ENCODE measurements at regions not wholly inside any gene's neighbourhood (a gene's known extent, or its start where the extent isn't known, plus 50 kb on each side); places are given as distances from the start of the nearest gene placed in this dataset.
A peak's percentile ranks its signal among the peaks of the same experiment; 100 is the strongest.

DNA sequence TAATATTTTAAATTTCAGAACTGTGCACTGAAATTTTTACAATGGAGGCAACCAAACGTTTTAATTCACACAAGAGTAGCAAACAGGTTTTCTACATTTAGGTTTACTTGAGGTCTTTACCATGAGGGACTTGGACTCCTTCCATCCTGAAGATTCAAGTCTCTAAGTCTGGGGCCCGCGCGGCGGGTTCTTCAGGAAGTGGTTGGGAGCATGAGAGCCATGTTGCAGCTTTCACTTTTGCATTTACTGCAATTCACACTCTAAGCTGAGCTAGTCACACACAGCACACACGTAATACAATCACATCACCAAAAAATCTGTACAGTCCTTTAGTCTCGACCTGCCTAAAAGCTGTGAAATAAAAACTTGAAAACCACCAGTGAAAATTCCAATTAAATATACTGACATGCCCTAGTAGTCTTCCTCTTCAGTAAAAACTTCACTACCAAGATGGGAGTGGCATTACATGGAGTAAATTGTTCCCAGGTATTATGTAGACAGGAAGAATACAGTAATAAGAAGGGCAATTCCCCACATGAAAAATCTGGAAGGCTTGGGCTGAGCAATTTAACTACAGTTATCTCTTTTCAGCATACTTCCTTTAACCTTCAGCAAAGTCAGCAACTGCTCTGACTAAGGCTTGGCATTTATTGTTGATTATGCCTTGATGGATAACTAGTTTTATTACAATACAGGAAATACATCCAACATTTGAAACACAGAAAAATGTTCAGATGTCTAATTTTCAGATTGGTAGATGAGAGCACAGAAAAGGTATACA, 571.1 kb upstream of the DIPK2B start:
- TF ChIP-seq CTCF (IDR thresholded peaks at IDR 0.05; ENCODE audit: low read depth, low read length): no peak
- TF ChIP-seq MAX (IDR thresholded peaks at IDR 0.05; ENCODE audit: low read depth, low read length): no peak
- TF ChIP-seq MYC (IDR thresholded peaks at IDR 0.05; ENCODE audit: low read depth, low read length): no peak
- no peak for TF ChIP-seq POLR2A (IDR thresholded peaks at IDR 0.05; ENCODE audit: extremely low read depth, insufficient read length)
- peak overlapping the region; percentile 66 for H3K4me3 ChIP-seq (ENCODE audit: low read depth, low read length)
- DNase-seq (ENCODE audit: low read depth): peak; percentile 71

DNA sequence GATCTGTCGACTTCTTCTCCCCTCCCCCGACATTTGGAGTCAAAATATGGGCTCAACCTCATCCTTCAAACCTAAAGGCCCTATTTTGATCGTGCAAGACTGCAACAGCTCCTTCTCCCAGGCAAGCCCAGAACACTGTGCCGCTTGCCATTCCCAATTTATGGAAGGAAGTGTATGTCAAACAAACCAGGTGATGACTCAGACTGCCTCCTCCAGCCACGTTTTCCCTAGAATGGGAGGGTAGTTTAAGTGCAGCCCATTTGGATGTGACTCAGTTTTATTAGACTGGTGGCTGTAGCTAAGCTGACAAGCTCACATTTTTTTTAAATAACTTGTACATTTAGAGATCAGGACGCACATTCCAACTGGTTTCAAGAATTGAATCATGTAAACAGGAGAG, 570.4 kb upstream of the DIPK2B start:
- peak overlapping the region; percentile 66 for H3K4me3 ChIP-seq (ENCODE audit: low read depth, low read length)
- TF ChIP-seq MAX (IDR thresholded peaks at IDR 0.05; ENCODE audit: low read depth, low read length) (no peak), CTCF (IDR thresholded peaks at IDR 0.05; ENCODE audit: low read depth, low read length) (no peak), POLR2A (IDR thresholded peaks at IDR 0.05; ENCODE audit: extremely low read depth, insufficient read length) (no peak), MYC (IDR thresholded peaks at IDR 0.05; ENCODE audit: low read depth, low read length) (no peak)
- peak; percentile 56 for DNase-seq (ENCODE audit: low read depth)

- peak; percentile 91 for DNase-seq (ENCODE audit: low read depth)
- TF ChIP-seq CTCF (IDR thresholded peaks at IDR 0.05; ENCODE audit: low read depth, low read length): no peak
- TF ChIP-seq MYC (IDR thresholded peaks at IDR 0.05; ENCODE audit: low read depth, low read length): 0 out of 2 replicates have a peak, but pooled peaks have one; percentile 1
- peak; percentile 78 for TF ChIP-seq POLR2A (IDR thresholded peaks at IDR 0.05; ENCODE audit: extremely low read depth, insufficient read length)
- TF ChIP-seq MAX (IDR thresholded peaks at IDR 0.05; ENCODE audit: low read depth, low read length): 0 out of 2 replicates have a peak, but pooled peaks have one; percentile 34
- H3K4me3 ChIP-seq (ENCODE audit: low read depth, low read length): peak overlapping the region; percentile 92
Observed at GRCh38 chrX:45769761-45770582, 569.3 kb upstream of the DIPK2B start.

DNA sequence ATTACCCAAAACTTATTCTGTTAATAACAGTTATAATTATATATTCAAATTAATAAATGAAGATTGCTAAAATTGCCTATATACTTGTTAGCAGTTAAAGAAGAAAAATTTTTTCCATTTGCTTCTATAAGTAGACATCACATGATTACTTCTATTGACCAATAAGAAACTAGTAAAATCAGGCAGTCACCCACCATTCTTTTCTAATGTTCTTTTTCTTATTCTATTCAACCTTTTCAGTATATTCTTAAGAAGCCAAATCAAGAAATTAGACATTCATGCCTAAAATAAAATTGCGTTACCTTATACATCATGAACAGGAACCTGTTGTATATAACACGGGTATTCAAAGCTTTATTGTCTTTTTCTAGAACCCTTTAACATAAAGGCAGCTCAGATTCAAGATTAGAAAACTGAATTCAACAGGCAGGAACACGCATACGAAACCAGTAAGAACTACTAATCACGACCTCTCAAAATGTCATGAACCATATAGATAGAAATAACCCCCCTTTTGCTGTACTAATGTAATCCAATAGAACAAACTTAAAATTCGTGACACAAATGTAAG, 568.1 kb upstream of the DIPK2B start:
- DNase-seq (ENCODE audit: low read depth): peak; percentile 24
- peak overlapping the region; percentile 92 for H3K4me3 ChIP-seq (ENCODE audit: low read depth, low read length)
- no peak for TF ChIP-seq MAX (IDR thresholded peaks at IDR 0.05; ENCODE audit: low read depth, low read length)
- TF ChIP-seq CTCF (IDR thresholded peaks at IDR 0.05; ENCODE audit: low read depth, low read length): no peak
- TF ChIP-seq MYC (IDR thresholded peaks at IDR 0.05; ENCODE audit: low read depth, low read length): no peak
- TF ChIP-seq POLR2A (IDR thresholded peaks at IDR 0.05; ENCODE audit: extremely low read depth, insufficient read length): no peak

DNA sequence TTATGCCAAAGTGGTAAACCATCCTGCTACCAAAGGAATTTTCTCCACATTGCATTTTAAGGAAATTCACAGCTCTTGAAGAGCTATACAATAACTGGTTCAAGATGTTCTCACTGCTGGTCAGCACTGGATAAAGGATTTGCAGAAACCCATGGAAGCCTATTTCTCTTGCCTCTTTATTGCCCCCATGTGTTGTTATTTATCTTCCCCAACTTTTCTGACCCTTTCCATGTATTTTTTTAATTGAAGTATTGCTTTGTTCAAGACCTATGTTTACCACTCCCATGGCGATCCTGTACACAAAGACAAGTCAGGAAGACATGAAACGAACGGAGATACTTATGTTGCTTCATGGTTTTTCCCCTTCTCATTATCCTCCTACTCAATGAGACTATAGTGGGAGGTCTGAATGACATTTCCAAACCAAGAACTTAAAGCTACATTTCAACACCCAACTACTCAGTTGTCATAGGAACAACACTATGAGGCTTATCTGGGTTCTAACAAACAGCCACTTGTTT, 566.4 kb upstream of the DIPK2B start:
- TF ChIP-seq POLR2A (IDR thresholded peaks at IDR 0.05; ENCODE audit: extremely low read depth, insufficient read length): peak; percentile 26
- no peak for TF ChIP-seq MYC (IDR thresholded peaks at IDR 0.05; ENCODE audit: low read depth, low read length)
- peak; percentile 76 for DNase-seq (ENCODE audit: low read depth)
- H3K4me3 ChIP-seq (ENCODE audit: low read depth, low read length): peak overlapping the region; percentile 92

Measured in NB4 (cell line).